ENCODE measurements at regions not wholly inside any gene's neighbourhood (a gene's known extent, or its start where the extent isn't known, plus 50 kb on each side); places are given as distances from the start of the nearest gene placed in this dataset.

DNA sequence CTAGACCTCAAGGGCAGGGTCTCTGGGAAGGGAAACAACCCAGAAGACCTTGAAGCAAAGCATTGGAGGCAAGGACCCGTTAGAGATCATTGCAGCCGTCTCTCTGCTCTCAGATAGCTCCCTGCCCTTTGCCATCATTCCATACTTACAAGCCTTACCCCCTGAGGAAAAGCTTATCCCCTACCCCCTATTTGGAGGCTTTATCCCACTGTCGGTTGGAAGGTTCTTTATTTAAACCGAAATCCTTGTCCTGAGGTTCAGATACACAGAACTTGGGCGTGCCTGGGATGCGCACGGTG lies 84.4 kb downstream of the EFNB1 start:
- TF ChIP-seq GATA2 (IDR thresholded peaks at IDR 0.05; ENCODE audit: low read depth, low read length): no peak
- no peak for TF ChIP-seq GATA3 (IDR thresholded peaks at IDR 0.05; ENCODE audit: low read depth, low read length)

Measured in SH-SY5Y (cell line).